ENCODE measurements at regions not wholly inside any gene's neighbourhood (a gene's known extent, or its start where the extent isn't known, plus 50 kb on each side); places are given as distances from the start of the nearest gene placed in this dataset.

DNA sequence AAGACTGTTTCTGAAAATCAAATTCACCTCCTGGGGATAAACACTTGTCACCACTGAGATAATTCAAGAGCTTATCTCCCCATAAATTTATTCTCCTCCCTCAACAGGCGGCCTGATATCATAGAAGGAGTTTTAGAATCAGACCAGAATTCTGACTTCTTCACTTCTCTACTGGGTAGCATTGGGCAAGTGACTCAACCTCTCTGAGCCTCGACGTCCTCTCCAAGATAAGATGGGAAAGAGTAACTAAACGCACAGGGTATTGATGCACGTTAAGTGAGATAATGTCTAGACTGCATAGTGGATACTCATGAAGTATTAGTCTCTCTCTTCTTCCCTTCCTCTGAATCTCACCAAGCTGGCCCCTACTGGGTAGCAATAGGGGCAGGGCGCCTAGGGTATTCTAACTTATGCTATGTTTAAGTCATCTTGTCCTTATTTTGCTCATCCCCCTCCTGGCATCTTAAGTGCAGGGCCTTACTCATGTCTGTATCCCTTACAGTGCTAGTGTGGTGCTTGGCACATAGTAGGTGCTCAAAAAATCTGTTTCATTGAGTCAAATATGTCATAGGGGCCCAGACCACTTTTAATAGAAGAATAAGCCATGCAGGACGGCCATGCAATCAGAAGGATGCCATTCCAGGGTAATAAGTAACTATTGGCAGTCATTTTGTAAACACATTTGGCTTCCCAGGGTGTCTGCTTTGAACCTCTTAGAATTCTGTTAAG is 476.4 kb upstream of the CCL2 start:
- H3K4me3 ChIP-seq (replicated peaks in 1 of 3; ENCODE audit: insufficient read depth in 1 of 3, low read depth in 2 of 3, low read length in 3 of 3) = no peak overlapping the region
- H3K9me3 ChIP-seq (ENCODE audit: low read length) = no peaks in the 10 kb centered on the region
- no peaks in the 10 kb centered on the region for H3K79me2 ChIP-seq (ENCODE audit: insufficient read depth, low read length)
- CTCF ChIA-PET (ENCODE audit: low intra/inter-chr PET ratio, low total read pairs) = interaction anchor here (0.7 to 3.0 kb wide), 2 partner anchors 366 to 368 kb away, joined by 3 to 25 read pairs; no protein-coding TSS in a partner anchor
- 28% methylated on average over 7 of the region's 7 CpGs for WGBS (ENCODE audit: low lambda C conversion rate)
- peak; percentile 56; the same call in 1 of the 2 replicates for TF ChIP-seq ZKSCAN1 (IDR thresholded peaks at IDR 0.05; ENCODE audit: low read length)
- no peak for TF ChIP-seq CEBPB (IDR thresholded peaks at IDR 0.05; ENCODE audit: borderline replicate concordance, low read depth, low read length)
- intact Hi-C loops (cut with micrococcal nuclease; ENCODE audit: unreplicated experiment) = no loop called here
- peaks cover 0 to 3% of the 10 kb centered on the region in 2 experiments; a peak in 1 of 5 replicates for H3K27me3 ChIP-seq (ENCODE audit: control insufficient read depth in 1 of 2, insufficient read depth in 2 of 2, low read length in 2 of 2)
- no peak overlapping the region for H2AFZ ChIP-seq (ENCODE audit: low read length)
- H3K27ac ChIP-seq (ENCODE audit: extremely low read length, insufficient read depth, low read length) = no peak overlapping the region
- peak; percentile 31; the same call in 1 of the 3 replicates for ATAC-seq
- FAIRE-seq = no peak
- DNase-seq (ENCODE audit: low spot score) = no peak
- H3K4me1 ChIP-seq (ENCODE audit: insufficient read depth, low read length) = no peaks in the 10 kb centered on the region
- no peak overlapping the region for H3K9ac ChIP-seq (ENCODE audit: insufficient read depth, low read depth, low read length)
- no peaks in the 10 kb centered on the region for H3K36me3 ChIP-seq (replicated peaks in 1 of 2; ENCODE audit: control insufficient read depth in 1 of 2, insufficient read depth in 2 of 2, low read length in 2 of 2)
- POLR2A ChIA-PET = no interaction called here
- in situ Hi-C loops (cut with HindIII; ENCODE audit: extremely low pct_ligation_motif_present, low pct_unique_long_range_greater_than_20kb) = loop anchor here (5.0 to 10.0 kb wide), 2 partner anchors 166 to 369 kb away; no protein-coding TSS in a partner anchor
- H3K4me2 ChIP-seq (ENCODE audit: low read depth, low read length) = no peak overlapping the region
- H4K20me1 ChIP-seq (ENCODE audit: insufficient read depth, low read length) = no peaks in the 10 kb centered on the region
- no TSS peak for BruUV-seq (replicated peaks)

DNA sequence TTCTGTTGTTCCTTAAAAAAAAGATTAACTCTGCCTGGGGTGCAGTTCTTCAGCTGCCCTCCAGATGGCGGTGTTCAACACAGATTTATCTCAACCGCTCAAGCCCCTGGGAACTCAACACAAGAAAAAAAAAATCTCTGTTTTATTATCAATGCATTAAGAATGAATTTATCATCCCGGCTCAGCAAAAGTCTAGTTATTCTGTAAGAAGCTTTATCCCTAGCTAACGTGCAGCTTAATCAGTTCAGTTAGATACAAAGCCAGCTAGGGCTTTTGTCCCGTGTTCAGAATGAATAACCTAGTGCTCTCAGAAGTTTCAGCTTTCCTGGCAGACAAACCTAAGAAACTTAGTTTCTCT is 475.9 kb upstream of the CCL2 start:
- intact Hi-C loops (cut with micrococcal nuclease; ENCODE audit: unreplicated experiment) (no loop called here), in situ Hi-C loops (cut with HindIII; ENCODE audit: extremely low pct_ligation_motif_present, low pct_unique_long_range_greater_than_20kb) (loop anchor here (5.0 to 10.0 kb wide), 2 partner anchors 166 to 368 kb away; no protein-coding TSS in a partner anchor)
- no peak for TF ChIP-seq ZNF12 (CRISPR knock-in tag; IDR thresholded peaks at IDR 0.05)
- TF ChIP-seq, protein P1, sequence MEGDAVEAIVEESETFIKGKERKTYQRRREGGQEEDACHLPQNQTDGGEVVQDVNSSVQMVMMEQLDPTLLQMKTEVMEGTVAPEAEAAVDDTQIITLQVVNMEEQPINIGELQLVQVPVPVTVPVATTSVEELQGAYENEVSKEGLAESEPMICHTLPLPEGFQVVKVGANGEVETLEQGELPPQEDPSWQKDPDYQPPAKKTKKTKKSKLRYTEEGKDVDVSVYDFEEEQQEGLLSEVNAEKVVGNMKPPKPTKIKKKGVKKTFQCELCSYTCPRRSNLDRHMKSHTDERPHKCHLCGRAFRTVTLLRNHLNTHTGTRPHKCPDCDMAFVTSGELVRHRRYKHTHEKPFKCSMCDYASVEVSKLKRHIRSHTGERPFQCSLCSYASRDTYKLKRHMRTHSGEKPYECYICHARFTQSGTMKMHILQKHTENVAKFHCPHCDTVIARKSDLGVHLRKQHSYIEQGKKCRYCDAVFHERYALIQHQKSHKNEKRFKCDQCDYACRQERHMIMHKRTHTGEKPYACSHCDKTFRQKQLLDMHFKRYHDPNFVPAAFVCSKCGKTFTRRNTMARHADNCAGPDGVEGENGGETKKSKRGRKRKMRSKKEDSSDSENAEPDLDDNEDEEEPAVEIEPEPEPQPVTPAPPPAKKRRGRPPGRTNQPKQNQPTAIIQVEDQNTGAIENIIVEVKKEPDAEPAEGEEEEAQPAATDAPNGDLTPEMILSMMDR (CRISPR knock-in tag; IDR thresholded peaks at IDR 0.05) = peak; percentile 66
- TF ChIP-seq SMC3 (IDR thresholded peaks at IDR 0.05; ENCODE audit: low read length) = peak; percentile 49; the same call in 1 of the 2 replicates
- peak; percentile 62 for TF ChIP-seq STAG1 (CRISPR knock-in tag; IDR thresholded peaks at IDR 0.05)
- TF ChIP-seq IKZF1 (IDR thresholded peaks at IDR 0.05) = no peak
- no peaks in the 10 kb centered on the region for H3K79me2 ChIP-seq (ENCODE audit: insufficient read depth, low read length)
- H3K4me1 ChIP-seq (ENCODE audit: insufficient read depth, low read length) = no peaks in the 10 kb centered on the region
- POLR2A ChIA-PET = no interaction called here
- no peaks in the 10 kb centered on the region for H3K9me3 ChIP-seq (ENCODE audit: low read length)
- peaks cover 0 to 3% of the 10 kb centered on the region in 2 experiments; a peak in 1 of 5 replicates for H3K27me3 ChIP-seq (ENCODE audit: control insufficient read depth in 1 of 2, insufficient read depth in 2 of 2, low read length in 2 of 2)
- no TSS peak for BruUV-seq (replicated peaks)
- H4K20me1 ChIP-seq (ENCODE audit: insufficient read depth, low read length) = no peaks in the 10 kb centered on the region
- H3K4me3 ChIP-seq (replicated peaks in 1 of 3; ENCODE audit: insufficient read depth in 1 of 3, low read depth in 2 of 3, low read length in 3 of 3) = no peak overlapping the region
- no peak overlapping the region for H3K9ac ChIP-seq (ENCODE audit: insufficient read depth, low read depth, low read length)
- peak; percentile 60 for FAIRE-seq
- H3K27ac ChIP-seq (ENCODE audit: extremely low read length, insufficient read depth, low read length) = no peak overlapping the region
- no peak for ATAC-seq
- WGBS (ENCODE audit: low lambda C conversion rate) = 13% methylated on average over 5 of the region's 5 CpGs
- H2AFZ ChIP-seq (ENCODE audit: low read length) = no peak overlapping the region
- no peak overlapping the region for H3K4me2 ChIP-seq (ENCODE audit: low read depth, low read length)
- DNase-seq (ENCODE audit: low spot score) = peak; percentile 33
- CTCF ChIA-PET (ENCODE audit: low intra/inter-chr PET ratio, low total read pairs) = interaction anchor here (0.7 to 3.0 kb wide), 2 partner anchors 365 to 367 kb away, joined by 3 to 25 read pairs; no protein-coding TSS in a partner anchor
- no peaks in the 10 kb centered on the region for H3K36me3 ChIP-seq (replicated peaks in 1 of 2; ENCODE audit: control insufficient read depth in 1 of 2, insufficient read depth in 2 of 2, low read length in 2 of 2)

All from HepG2 (cell line).